Activated T-cell treated with anti-CD3 and anti-CD28 coated beads, Interleukin-2, amount 50 U/mL, for 72 hours (primary cell): ENCODE measurements at regions not wholly inside any gene's neighbourhood (a gene's known extent, or its start where the extent isn't known, plus 50 kb on each side); places are given as distances from the start of the nearest gene placed in this dataset.

Experiments
- ATAC-seq, 2 donors: fragments of 150-1000 bp; cut with Tn5 transposase; replicated peaks in 1 of 2; 2 replicates each; pipeline ENCODE4 v1.10.0; 2021; ENCODE audit warnings: moderate library complexity in 2 of 2, mild to moderate bottlenecking in 1 of 2
- DNase-seq, 2 donors: peaks; one replicate each; pipeline ENCODE4 v3.0.0; 2021 to 2022; ENCODE audit warnings: mixed read lengths in 1 of 2
- H3K27ac Mint-ChIP-seq: one replicate; pipeline ENCODE4 v1.8.0; 2022; ENCODE audit warnings: mild to moderate bottlenecking, moderate library complexity, mixed read lengths
- H3K27me3 Mint-ChIP-seq: one replicate; pipeline ENCODE4 v1.8.0; 2022; ENCODE audit warnings: low read depth, mixed read lengths
- H3K36me3 Mint-ChIP-seq, 2 donors: one replicate each; pipeline ENCODE4 v1.8.0; 2022; ENCODE audit warnings: mixed read lengths in 2 of 2, mild to moderate bottlenecking in 1 of 2; ENCODE audit not compliant: insufficient read depth in 2 of 2
- H3K4me1 Mint-ChIP-seq: one replicate; pipeline ENCODE4 v1.8.0; 2022; ENCODE audit warnings: low read depth, mixed read lengths
- H3K4me3 Mint-ChIP-seq, 2 donors: one replicate each; pipeline ENCODE4 v1.8.0; 2022; ENCODE audit warnings: mild to moderate bottlenecking in 2 of 2, mixed read lengths in 2 of 2, moderate library complexity in 2 of 2
- H3K9me3 Mint-ChIP-seq, 2 donors: one replicate each; pipeline ENCODE4 v1.8.0; 2022; ENCODE audit warnings: mixed read lengths in 2 of 2

DNA sequence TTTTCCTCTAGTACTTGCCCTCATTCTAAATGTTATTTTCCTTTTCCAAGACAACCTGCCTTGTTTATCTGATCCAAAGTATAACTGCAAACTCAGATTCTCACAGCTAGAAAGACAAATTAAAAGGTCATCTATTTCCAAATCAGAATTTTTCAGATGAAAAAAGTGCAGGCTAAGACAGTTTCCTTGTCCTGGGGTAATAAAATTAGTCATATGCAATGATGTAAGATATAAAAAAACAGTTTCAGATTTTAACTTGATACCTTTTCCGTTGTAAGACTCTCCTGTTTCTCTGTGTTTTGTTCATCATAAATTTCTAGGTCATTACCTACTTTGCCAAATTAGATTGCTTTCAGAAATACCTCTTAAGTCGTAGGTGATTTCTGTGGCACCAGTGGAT lies 238.4 kb upstream of the PEX5L start:
- no peak overlapping the region for H3K4me3 Mint-ChIP-seq
- H3K9me3 Mint-ChIP-seq, result peaks cover 3 to 5% of the 10 kb centered on the region in 2 donors
- H3K27me3 Mint-ChIP-seq, result peaks cover 9% of the 10 kb centered on the region
- no peaks in the 10 kb centered on the region for H3K36me3 Mint-ChIP-seq
- H3K4me1 Mint-ChIP-seq, result no peaks in the 10 kb centered on the region
- no peak for DNase-seq
- no peak for ATAC-seq
- no peak overlapping the region for H3K27ac Mint-ChIP-seq

DNA sequence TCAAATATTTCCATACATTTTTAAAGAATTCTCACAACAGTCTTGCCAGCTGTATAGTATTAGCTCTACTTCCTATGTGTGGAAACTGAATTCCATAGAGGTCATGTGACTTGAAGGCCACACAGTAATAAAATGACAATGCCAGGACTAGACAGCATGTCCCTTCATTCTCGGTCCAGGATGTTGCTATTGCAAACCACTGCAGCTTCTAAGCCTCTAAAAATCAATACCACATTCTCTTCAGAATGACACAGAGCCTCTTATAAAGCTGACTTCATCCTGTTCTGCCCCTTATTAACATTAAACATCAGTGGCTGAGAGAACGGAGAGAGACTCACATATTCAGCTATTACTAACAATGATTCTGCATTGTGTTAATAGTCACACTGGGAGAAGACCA lies 240.3 kb upstream of the PEX5L start:
- DNase-seq (no peak), ATAC-seq (no peak)
- no peak overlapping the region for H3K4me3 Mint-ChIP-seq
- no peak overlapping the region for H3K27ac Mint-ChIP-seq
- peaks cover 1 to 4% of the 10 kb centered on the region in 2 donors for H3K9me3 Mint-ChIP-seq
- H3K4me1 Mint-ChIP-seq, result no peaks in the 10 kb centered on the region
- no peaks in the 10 kb centered on the region for H3K36me3 Mint-ChIP-seq
- H3K27me3 Mint-ChIP-seq, result peaks cover 9% of the 10 kb centered on the region

DNA sequence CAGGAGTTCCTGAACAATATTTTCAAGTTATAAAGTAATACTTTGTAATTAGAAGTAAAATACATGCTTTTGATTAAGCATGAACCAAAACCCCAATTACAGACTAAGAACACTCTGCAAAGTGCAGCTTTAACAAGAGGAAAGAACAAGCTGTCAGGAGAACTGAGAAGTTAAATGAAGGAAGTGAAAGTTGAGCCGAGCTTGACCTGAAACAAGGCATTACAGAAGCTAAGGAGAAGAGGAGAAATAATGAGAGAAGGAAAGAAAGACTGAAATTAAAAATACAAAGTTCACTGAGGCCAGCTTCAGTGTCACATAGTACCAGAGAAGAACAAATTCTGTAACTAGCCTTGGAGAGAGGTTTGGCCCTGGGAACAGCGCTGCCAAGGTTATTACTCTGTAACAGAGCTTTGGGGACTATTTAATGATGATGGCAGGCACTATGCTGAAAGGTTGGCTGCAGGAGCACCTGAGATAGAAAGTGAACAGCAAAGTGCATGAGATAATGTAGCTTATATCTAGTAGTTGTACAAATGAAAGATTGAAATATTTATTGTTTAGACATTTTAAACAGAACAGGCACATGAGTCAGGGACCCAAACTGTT lies 241.9 kb upstream of the PEX5L start:
- H3K4me3 Mint-ChIP-seq, result no peak overlapping the region
- no peak for ATAC-seq
- peaks cover 0 to 4% of the 10 kb centered on the region in 2 donors for H3K9me3 Mint-ChIP-seq

DNA sequence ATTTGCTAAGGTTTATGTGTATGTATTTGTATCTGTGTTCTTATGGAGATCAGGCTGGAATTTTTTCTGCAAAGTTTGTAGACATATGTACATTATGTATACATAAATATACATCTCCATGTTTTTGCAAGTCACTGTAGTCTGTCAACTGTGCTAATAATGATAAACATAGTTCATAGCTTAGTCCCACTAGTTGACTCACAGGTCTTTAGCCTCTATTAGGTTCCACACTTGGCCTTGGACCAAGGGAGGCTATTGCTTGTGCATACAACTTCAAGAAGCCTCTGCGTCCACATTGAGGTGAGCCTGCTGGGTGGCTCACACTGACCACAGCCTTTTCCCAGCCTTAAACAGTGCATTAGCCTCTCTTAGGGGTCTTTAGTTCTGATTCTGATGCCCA lies 243.8 kb upstream of the PEX5L start:
- H3K4me1 Mint-ChIP-seq, result no peaks in the 10 kb centered on the region
- DNase-seq (no peak), ATAC-seq (no peak)
- no peak overlapping the region for H3K27ac Mint-ChIP-seq
- peaks cover 0 to 4% of the 10 kb centered on the region in 2 donors for H3K9me3 Mint-ChIP-seq
- H3K36me3 Mint-ChIP-seq, result no peaks in the 10 kb centered on the region
- no peak overlapping the region for H3K4me3 Mint-ChIP-seq
- peaks cover 9% of the 10 kb centered on the region for H3K27me3 Mint-ChIP-seq

More for the DNA sequence above, 241.9 kb upstream of the PEX5L start:
- no peak for DNase-seq
- no peak overlapping the region for H3K27ac Mint-ChIP-seq
- H3K4me1 Mint-ChIP-seq, result no peaks in the 10 kb centered on the region
- no peaks in the 10 kb centered on the region for H3K36me3 Mint-ChIP-seq
- H3K27me3 Mint-ChIP-seq, result peaks cover 9% of the 10 kb centered on the region

DNA sequence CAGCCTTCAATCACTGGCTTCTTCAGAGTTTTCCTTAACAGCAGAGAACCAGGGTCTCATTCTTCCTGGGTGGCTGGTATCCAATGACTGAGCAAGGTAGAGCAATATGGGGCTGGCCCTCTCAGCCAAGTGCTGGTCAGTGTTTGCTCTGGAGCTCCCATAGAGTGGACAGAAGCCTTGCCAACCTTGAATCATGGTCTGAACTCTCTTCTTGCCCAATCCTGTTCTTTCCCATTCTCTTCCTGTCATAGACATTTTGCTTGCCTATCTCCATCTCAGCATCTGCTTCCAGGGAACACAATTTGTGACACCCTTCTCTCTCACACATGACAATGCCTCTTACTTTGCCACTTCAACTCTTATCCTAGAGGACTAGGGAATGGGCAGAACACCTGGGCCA lies 245.6 kb upstream of the PEX5L start:
- ATAC-seq (no peak), DNase-seq (no peak)
- Mint-ChIP-seq H3K9me3 (peaks cover 0 to 4% of the 10 kb centered on the region in 2 donors), H3K4me3 (no peak overlapping the region), H3K27ac (no peak overlapping the region), H3K27me3 (peaks cover 9% of the 10 kb centered on the region), H3K4me1 (no peaks in the 10 kb centered on the region), H3K36me3 (no peaks in the 10 kb centered on the region)

DNA sequence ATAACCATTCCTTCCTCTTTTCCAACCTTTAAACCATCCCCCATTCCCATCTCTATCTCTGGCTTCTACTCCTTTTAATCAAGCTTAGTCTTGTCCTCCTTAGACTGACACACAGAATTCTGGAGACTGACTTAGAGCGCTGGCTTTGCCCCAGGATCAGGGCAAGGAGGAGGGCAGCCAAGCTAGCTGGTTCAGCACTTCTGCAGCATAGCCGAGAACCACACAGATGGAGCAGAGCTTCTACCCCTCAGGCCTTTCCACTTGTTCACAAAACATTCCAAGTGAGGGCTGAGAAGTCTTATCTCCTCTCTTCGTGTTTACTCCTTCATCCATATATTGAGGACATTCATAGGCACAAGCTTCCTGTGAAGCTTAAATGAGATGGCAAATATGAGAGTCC lies 246.5 kb upstream of the PEX5L start:
- Mint-ChIP-seq H3K27ac (no peak overlapping the region), H3K36me3 (no peaks in the 10 kb centered on the region), H3K9me3 (peaks cover 0 to 3% of the 10 kb centered on the region in 2 donors), H3K4me3 (no peak overlapping the region), H3K4me1 (no peaks in the 10 kb centered on the region), H3K27me3 (peaks cover 5% of the 10 kb centered on the region)
- DNase-seq (no peak), ATAC-seq (no peak)

DNA sequence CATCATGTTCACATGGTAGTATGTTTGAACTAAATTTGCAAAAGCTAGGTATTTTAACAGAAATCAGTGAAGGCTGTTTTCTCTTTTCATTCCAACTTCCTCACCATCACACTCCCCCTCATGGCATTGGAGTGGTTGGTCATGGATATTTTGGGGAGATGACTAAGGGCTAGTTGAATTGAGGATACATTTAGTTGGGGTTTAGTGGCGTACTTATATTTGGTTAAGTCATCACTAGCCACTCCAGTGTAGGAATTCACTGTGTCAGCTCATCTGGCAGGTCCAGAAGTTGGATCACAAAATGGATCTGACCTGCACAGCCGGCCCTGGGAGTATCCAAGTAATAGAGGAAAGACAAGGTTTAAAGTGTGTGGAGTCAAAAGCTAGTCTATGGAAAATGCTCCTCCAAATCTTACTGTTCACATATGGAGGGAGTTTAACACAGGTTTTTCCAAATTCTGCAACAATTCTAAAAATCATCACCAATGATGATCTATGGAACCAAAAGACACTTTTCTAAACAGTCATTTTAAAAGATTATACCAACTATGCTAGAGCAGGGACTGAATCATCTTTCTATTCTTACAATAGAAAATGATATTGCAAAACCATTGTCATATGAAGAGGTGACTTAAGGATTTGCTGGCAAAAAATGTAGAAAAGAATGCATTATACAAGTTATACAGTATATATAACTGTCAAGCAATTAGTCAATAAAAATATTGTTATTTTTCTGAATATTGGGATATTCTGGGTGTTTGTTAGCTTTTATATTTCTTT lies 247.8 kb upstream of the PEX5L start:
- ATAC-seq (no peak), DNase-seq (no peak)
- H3K27me3 Mint-ChIP-seq, result no peaks in the 10 kb centered on the region
- H3K4me3 Mint-ChIP-seq, result no peak overlapping the region
- H3K4me1 Mint-ChIP-seq, result no peaks in the 10 kb centered on the region
- H3K36me3 Mint-ChIP-seq, result no peaks in the 10 kb centered on the region
- peaks cover 0 to 1% of the 10 kb centered on the region in 2 donors for H3K9me3 Mint-ChIP-seq
- H3K27ac Mint-ChIP-seq, result no peak overlapping the region

DNA sequence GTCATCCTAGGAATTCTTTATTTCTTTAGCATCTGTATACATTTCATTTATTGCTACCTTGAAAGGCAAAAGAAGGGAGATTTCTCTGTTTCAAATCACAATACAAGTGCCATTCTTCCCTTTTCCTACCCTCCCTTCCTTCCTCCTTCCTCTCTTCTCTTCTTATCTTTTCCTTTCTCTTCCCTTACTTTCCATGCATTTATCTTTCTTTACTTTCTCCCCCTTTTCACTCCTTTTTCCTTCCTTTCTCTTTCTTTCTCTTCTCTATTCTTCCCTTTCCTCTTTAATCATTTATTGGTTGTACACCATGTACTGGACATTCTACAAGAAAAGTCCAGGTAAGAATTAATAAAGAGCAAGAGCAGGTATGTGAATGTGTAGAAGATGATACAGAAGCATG lies 251.0 kb upstream of the PEX5L start:
- H3K27me3 Mint-ChIP-seq, result no peaks in the 10 kb centered on the region
- H3K36me3 Mint-ChIP-seq, result no peaks in the 10 kb centered on the region
- ATAC-seq (no peak), DNase-seq (no peak)
- no peak overlapping the region for H3K4me3 Mint-ChIP-seq
- H3K4me1 Mint-ChIP-seq, result no peaks in the 10 kb centered on the region
- no peak overlapping the region for H3K27ac Mint-ChIP-seq
- no peaks in the 10 kb centered on the region for H3K9me3 Mint-ChIP-seq

DNA sequence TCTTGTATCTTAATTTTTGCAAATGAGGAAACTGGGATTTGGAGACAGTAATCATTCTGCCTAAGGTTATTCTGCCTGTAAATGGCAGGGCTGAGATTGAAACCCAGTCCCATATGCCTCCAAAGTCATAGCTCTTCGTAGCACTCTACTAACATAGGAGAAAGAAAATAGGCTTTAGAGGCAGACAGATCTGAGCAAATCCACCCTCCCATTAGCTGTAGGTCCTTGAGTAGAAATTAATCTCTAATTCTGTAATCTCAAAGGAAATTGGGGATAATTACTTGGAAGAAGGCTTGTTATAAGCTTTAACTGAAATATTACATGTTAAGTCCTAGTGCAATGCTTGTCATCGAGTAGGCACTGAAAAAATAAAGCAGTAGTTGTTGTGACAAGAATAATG lies 252.1 kb upstream of the PEX5L start:
- H3K4me1 Mint-ChIP-seq, result no peaks in the 10 kb centered on the region
- no peak overlapping the region for H3K27ac Mint-ChIP-seq
- H3K36me3 Mint-ChIP-seq, result no peaks in the 10 kb centered on the region
- H3K4me3 Mint-ChIP-seq, result no peak overlapping the region
- no peaks in the 10 kb centered on the region for H3K27me3 Mint-ChIP-seq
- ATAC-seq (no peak), DNase-seq (no peak)
- H3K9me3 Mint-ChIP-seq, result no peaks in the 10 kb centered on the region

DNA sequence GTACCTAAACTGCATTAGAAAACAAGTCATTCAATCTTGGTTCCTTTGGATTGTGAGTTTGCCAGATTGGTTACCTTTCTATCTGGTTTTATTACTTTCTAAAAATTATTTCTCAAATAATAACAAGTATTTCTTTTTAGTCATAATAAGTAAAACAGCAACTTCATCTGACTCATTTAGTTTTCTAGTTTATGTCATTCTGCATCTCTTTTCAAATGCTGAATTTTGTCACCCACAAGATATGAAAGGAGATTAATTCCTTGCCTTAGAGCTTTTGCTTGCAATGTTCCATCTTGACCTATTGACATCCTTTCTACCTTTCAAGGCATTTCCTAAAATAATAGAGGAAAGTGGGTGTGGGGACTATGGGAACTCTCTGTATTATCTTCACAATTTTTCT lies 253.6 kb upstream of the PEX5L start:
- DNase-seq, result no peak
- no peak overlapping the region for H3K27ac Mint-ChIP-seq
- no peaks in the 10 kb centered on the region for H3K27me3 Mint-ChIP-seq
- no peak overlapping the region for H3K4me3 Mint-ChIP-seq
- no peaks in the 10 kb centered on the region for H3K9me3 Mint-ChIP-seq
- ATAC-seq, result no peak
- H3K4me1 Mint-ChIP-seq, result no peaks in the 10 kb centered on the region
- no peaks in the 10 kb centered on the region for H3K36me3 Mint-ChIP-seq

DNA sequence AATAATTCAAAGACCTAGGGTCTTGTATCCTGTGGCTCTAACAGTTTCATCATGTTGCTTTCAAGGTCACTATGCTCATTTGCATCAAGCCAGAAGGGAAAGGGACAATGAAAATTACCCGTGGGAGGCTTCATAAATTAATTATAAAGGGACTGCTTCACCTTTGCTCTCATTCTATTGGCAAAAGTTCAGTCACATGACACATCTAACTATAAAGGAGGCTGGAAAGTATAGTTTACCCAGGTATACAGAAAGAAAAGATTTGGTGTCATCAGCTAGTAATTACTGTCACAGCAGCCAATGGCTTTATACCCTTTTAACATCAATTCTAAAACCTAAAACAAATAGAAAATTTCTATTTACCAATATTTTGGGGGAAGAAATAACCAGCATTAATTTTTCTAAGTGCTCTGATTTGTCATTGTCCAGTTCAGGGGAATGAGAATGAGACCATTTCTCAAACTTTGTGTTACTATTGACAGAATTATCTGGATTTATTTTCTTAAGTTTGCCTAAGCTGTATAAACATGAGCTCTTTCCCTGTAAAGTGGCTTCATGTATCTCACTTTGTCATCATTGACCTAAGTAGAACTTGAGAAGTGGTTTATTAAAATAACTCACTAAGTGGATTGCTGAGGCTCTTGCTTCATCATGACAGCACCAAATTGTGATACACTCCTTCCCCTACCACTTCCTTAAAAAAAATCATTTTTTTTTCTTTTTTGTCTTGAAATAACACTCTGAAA lies 257.7 kb upstream of the PEX5L start:
- no peak for DNase-seq
- H3K4me1 Mint-ChIP-seq, result no peaks in the 10 kb centered on the region
- H3K36me3 Mint-ChIP-seq, result no peaks in the 10 kb centered on the region
- no peaks in the 10 kb centered on the region for H3K27me3 Mint-ChIP-seq
- ATAC-seq, result no peak
- peaks cover 0 to 3% of the 10 kb centered on the region in 2 donors for H3K9me3 Mint-ChIP-seq
- no peak overlapping the region for H3K27ac Mint-ChIP-seq
- H3K4me3 Mint-ChIP-seq, result no peak overlapping the region

DNA sequence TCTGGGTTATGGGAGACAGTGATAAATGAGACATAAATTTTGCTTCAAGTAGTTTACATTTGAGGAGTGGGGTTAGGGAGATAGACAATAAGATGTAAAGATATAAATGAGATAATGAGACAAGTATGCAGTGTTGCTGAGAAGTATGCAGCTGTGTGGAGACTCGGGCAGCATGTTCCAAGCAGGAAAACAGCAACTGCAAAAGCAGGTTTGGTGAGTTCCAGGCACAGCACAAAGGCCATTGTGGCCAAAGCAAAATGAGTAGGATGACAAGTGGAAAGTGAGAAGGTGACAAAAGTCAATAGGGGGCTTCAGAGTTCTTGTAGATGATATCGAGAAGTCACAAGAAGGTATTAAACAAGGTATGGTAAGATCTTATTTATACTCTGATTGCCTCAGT lies 259.1 kb upstream of the PEX5L start:
- no peaks in the 10 kb centered on the region for H3K36me3 Mint-ChIP-seq
- peaks cover 0 to 3% of the 10 kb centered on the region in 2 donors for H3K9me3 Mint-ChIP-seq
- no peak for DNase-seq
- no peak for ATAC-seq
- H3K27ac Mint-ChIP-seq, result no peak overlapping the region
- no peaks in the 10 kb centered on the region for H3K27me3 Mint-ChIP-seq
- no peaks in the 10 kb centered on the region for H3K4me1 Mint-ChIP-seq
- H3K4me3 Mint-ChIP-seq, result no peak overlapping the region

DNA sequence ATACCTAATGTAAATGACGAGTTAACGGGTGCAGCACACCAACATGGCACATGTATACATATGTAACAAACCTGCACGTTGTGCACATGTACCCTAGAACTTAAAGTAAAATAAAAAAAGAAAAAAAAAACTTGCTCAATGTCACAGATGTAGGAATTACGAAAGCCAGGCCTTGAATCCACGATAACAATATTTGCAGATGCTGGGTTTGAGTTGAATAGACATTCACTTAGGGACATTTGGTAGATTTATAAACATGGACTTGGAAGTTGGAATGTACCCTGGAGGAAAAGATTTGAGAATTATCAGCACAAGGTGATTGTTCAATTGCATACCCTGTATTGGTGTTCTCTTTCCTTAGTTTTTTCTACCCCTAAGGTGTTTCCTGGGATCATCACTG lies 260.2 kb upstream of the PEX5L start:
- no peak overlapping the region for H3K4me3 Mint-ChIP-seq
- H3K36me3 Mint-ChIP-seq, result no peaks in the 10 kb centered on the region
- no peaks in the 10 kb centered on the region for H3K27me3 Mint-ChIP-seq
- ATAC-seq (no peak), DNase-seq (no peak)
- no peaks in the 10 kb centered on the region for H3K4me1 Mint-ChIP-seq
- H3K9me3 Mint-ChIP-seq, result peaks cover 0 to 3% of the 10 kb centered on the region in 2 donors
- no peak overlapping the region for H3K27ac Mint-ChIP-seq
